ENCODE measurements at regions not wholly inside any gene's neighbourhood (a gene's known extent, or its start where the extent isn't known, plus 50 kb on each side); places are given as distances from the start of the nearest gene placed in this dataset.

- no peak for DNase-seq
Observed at GRCh38 chr3:162012633-162013032, 516.0 kb downstream of the OTOL1 start.

GRCh38 chr3:162014284-162014683 lies 517.7 kb downstream of the OTOL1 start:
- no peak for DNase-seq

- DNase-seq, result no peak
Observed at GRCh38 chr3:162015856-162016255, 519.2 kb downstream of the OTOL1 start.

GRCh38 chr3:162019817-162020216 lies 523.2 kb downstream of the OTOL1 start:
- no peak for DNase-seq

GRCh38 chr3:162021206-162021605 lies 524.6 kb downstream of the OTOL1 start:
- no peak for DNase-seq

- DNase-seq, result no peak
Observed at GRCh38 chr3:162022911-162023310, 526.3 kb downstream of the OTOL1 start.

- no peak for DNase-seq
Observed at GRCh38 chr3:162029736-162030135, 533.1 kb downstream of the OTOL1 start.

- DNase-seq, result no peak
Observed at GRCh38 chr3:162034368-162034767, 537.8 kb downstream of the OTOL1 start.

- no peak for DNase-seq
Observed at GRCh38 chr3:162041622-162042021, 545.0 kb downstream of the OTOL1 start.

DNA sequence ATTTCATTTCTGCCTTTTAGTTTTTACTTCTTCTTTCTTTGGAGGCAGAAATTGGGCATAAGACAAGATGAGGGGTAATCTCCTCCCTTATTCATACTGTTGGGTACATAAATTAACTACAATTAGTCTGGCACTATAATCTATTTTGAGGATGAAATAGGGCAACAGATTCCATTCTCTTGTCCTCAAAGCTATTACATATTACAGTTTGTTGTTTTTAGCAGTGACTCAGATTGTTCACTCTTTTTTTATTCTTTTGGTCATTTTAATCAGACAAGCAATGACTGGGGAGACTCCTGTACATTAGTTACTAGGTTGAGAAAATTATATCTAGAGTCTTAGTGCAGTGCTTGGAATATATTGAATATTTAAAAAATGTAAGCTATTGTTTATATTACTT lies 556.0 kb downstream of the OTOL1 start:
- no peak for DNase-seq

GRCh38 chr3:162072656-162073164 lies 576.1 kb downstream of the OTOL1 start:
- no peak for DNase-seq

GRCh38 chr3:162073422-162073975 lies 576.9 kb downstream of the OTOL1 start:
- no peak for DNase-seq

DNA sequence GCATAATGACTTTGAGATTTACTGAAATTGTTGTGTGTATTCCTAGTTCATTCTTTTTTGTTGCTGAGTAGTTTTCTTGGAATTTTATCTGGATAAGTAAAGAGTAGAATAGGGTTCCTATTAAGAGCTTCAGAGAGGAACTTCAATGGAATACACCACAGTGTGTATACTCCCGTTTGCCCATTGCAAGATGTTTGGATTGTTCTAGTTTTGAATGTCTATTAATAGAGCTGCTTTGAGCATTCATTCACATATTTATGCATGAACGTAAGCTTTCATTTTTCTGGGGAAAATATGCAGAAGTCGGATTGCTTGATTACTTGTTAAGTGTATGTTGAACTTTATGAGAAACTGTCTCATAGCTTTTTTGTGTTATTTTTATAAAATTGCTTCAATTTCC lies 580.5 kb downstream of the OTOL1 start:
- DNase-seq, result no peak

DNA sequence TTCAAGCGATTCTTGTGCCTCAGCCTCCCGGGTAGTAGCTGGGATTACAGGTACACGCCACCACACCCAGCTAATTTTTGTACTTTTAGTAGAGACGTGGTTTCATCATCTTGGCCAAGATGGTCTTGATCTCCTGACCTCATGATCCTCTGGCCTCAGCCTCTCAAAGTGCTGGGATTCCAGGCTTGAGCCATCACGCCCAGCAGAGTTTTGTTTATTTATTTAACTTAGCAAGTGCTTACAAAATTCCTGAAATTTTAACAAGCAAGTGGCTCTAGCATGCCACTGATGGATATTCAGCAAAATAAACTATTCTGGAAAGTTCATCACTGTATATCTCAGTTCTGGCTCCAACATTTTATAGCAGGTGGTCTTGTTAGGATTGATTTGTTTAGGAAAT lies 585.9 kb downstream of the OTOL1 start:
- DNase-seq, result no peak

DNA sequence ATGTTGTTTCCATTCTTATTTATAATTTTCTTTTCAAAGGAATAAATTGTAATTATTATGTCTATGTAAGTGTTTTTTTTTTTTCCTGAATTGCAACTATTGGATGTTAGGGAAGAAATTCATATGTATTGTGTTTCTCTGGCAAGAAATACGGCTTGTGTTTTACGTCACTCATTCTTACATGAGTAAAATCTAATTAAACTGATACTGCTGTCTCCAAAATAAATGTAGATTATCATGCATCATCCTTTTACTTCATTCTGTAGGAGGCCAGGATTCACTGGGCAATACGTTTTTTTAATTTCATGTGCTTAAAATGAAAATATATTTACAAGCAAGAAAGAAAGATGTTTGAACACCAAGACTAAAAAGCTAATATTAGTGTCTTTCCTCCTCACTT lies 590.8 kb downstream of the OTOL1 start:
- no peak for DNase-seq

GRCh38 chr3:162092751-162093150 lies 596.1 kb downstream of the OTOL1 start:
- DNase-seq, result no peak

DNA sequence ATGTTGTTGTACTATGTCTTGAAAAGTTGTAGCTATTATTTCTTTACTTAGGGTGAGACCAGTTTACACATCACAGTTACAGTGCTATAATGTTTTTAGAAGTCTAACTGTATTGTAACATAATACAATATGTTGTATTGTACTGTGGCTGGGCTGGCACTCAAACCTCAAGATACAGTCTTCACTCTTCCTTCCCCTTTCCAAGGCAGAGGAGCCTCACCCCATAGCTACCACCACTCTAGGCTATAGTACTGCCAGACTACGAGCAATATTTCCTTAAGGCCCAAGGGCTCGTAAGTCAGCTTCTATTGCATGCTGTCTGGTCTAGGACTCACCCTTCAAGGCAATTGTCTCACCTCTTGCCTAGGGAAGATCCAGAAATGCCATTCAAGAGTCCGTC lies 597.7 kb downstream of the OTOL1 start:
- DNase-seq, result no peak

GRCh38 chr3:162096874-162097273 lies 600.3 kb downstream of the OTOL1 start:
- DNase-seq, result no peak

- no peak for DNase-seq
Observed at GRCh38 chr3:162103808-162104207, 607.2 kb downstream of the OTOL1 start.

DNA sequence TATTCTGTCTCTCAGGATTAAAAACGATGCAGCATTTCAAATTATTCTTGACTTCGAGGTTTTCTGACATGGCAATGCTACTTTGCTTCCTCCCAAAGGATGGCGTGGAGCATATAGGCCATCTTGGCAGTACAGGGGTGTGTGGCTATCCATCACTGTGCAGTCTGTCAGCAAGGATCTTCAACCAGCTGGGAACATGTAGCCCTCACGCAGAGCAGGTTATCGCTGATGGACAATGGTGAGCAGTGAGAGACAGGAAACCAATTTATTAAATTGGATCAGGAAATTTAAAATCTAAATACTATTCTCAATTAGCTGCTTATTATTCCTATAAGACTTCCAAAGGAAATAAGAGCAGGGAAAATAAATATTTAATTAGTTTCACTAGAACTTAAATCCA lies 615.3 kb downstream of the OTOL1 start:
- DNase-seq, result no peak

DNA sequence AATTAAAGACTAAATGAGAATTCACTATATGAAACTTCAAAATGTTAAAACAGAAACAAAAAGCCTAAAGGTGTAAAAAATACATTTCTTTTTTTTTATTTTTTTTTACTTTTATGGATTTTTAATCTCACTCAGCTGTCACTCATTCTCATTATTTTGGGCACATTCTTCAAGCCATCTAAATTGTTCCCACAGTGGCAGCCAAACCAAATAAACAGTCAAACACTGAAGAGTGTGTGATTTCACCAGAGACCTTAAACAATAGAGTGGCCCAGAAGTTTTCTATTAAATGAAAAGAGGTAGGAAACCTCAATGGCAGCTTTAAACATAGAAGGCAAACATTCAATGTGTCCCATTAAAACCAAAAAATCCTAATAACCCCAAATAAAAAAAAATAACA lies 616.1 kb downstream of the OTOL1 start:
- DNase-seq, result no peak

- no peak for DNase-seq
Observed at GRCh38 chr3:162117961-162118360, 621.4 kb downstream of the OTOL1 start.

- no peak for DNase-seq
Observed at GRCh38 chr3:162119651-162120050, 623.0 kb downstream of the OTOL1 start.

DNA sequence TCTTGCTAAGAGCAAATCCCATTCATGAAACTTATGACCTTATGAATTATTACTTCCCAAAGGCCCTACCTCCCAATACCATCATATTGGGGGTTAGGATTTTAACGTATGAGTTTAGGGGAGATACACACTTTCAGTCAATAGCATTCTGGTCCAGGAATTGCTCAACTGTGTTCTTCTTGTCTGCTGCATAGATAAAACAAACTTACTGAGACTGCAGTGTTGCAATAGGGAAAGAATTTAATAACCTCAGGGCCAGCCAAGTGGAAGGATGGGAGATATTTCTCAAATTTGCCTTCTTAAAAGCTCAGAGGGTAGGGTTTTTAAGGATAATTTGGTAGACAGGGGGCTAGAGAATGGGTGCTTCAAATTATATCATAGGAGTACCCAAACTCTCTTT lies 625.8 kb downstream of the OTOL1 start:
- DNase-seq, result no peak

GRCh38 chr3:162125790-162126189 lies 629.2 kb downstream of the OTOL1 start:
- DNase-seq, result no peak

Measured in left kidney (tissue), 1 donor.